DMS153 (cell line): ENCODE measurements at regions not wholly inside any gene's neighbourhood (a gene's known extent, or its start where the extent isn't known, plus 50 kb on each side); places are given as distances from the start of the nearest gene placed in this dataset.

Source experiments
- DNase-seq: peaks from one replicate; lab custom pipeline; 2025; lab: John Stamatoyannopoulos, UW

GRCh38 chr3:31250116-31250777, 282.5 kb upstream of the STT3B start:
- DNase-seq, result no peak

DNA sequence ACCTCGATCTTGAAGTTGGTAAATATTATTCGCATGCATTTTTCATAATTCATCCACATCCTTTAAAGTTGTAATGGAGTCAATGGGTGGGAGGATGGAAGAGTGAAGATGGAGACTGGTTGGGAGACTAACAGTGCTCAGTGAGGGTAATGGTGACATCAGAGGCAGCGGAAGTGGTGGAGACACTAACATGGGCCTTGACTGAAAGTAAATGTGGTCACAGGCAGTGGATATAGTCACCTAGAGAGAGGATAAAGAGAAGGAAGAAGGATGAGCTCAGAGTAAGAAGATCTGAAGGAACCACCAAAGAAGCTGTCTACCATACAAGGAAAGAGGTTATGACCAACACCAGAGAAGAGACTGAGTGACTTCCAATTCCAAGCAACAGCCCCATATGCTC, 281.6 kb upstream of the STT3B start:
- DNase-seq, result no peak

GRCh38 chr3:31252216-31253185, 280.2 kb upstream of the STT3B start:
- DNase-seq, result no peak

DNA sequence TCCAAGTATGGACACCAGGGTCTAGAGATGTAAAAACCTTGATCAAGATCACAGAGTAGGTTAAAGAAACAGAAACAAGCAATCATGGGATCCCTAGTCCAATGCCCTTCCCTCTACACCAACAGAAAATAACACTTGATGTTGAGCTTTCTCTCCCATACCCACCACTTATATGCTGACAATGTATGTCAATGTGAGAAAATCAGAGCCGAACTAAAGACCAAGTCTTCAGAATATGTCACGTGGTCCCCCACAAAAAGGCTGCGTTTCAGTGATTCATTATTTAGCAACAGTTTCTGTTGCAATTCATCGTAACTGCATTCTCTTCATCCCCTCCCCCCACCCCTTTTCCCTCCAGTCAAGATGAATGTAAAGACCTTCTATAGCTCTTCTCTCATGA, 278.9 kb upstream of the STT3B start:
- no peak for DNase-seq

GRCh38 chr3:31254483-31254882, 278.2 kb upstream of the STT3B start:
- DNase-seq, result no peak

DNA sequence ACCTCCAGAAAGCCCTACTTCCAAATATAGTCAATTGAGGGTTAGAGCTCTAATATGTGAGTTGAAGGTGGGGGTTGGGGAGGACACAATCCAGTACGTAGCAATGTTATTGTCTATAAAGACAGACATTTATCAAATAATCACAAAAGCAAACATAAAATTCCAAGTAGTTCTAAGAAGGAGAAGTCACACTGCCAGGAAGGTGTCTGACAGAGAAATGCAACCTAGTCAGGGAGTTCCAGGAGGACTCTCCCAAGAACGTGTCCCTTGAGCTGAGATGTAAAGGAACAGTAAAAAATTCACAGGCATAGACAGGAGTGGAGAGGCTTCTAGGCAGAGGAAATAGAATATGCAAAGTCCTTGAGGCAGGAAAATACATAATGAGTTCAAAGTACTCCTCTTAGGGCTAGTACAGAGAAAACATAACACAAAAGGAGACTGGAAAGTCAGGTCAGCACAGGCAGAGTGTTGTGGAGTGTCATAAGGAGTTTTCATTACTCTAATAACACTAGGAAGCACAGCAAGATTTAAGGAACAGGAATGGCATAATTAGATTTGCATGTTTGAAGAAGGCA, 277.6 kb upstream of the STT3B start:
- no peak for DNase-seq

DNA sequence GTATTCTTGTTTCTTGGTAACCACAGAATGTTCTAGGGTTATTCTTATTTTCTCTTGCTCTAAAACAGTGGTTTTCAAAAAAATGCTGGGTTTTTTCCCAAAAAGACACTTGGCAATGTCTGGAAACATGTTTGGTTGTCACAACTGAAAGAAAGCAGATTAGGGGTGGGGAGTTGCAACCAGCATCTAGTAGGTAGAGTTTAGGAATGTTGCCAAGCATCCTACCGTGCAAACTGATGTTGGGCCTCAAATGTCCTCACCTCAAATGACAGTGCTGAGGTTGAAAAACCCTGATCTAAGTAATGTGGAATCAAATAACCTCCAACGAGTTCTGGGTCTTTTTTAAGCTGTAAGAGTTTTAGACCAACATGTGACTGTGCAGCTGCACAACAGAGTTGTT, 270.5 kb upstream of the STT3B start:
- DNase-seq, result no peak

GRCh38 chr3:31263897-31264296, 268.8 kb upstream of the STT3B start:
- no peak for DNase-seq

DNA sequence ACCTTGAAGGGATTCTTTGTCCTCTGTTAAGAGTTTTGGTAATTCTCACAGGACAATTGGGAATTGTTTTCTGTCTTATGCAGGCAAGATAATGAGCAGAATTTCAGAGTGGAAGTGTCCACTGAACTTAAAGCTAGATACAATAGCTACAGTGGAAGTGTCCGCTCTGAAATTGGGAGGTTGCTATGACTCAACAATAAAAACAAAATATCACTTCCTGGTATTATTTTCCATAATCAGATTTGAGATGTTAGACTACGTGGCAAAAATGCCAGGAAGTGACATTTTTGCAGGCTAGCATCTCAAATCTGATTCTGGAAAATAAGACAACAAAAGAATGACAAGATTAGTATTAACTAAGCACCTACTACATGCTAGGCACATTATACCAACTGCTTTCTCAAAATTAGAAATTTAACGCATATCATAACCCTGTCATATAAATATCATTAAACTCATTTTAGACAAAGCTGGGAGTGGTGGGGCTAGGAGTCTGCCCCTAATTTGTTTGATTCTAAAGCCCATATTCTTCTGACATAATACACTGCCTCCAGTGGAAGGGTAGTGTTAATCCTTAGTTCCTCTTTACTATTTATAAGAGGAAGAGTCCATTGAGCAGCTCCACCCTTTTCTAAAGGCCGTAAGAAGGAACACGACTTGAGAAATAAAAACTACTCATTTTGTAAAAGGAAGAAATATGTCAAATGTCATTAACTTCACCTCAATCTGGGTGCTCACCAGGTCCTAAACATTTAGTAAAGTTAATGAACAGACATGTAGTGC, 266.9 kb upstream of the STT3B start:
- no peak for DNase-seq

DNA sequence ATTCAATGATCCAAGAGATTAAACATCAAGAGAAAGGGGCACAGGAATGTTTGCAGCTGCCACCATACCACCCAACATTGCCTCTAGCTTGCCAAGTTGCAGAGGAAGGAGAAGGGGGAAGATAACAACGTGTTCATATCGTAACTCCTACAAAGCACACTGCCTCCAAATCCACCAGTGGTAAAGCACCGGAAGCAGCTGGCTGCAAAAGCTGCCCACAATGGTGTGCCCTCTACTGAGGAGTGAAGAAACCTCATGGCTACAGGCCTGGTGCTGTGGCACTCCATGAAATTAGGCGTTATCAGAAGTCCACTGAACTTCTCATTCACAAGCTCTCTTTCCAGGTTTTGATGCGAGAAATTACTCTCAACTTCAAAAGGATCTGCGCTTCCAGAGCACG, 263.9 kb upstream of the STT3B start:
- no peak for DNase-seq

DNA sequence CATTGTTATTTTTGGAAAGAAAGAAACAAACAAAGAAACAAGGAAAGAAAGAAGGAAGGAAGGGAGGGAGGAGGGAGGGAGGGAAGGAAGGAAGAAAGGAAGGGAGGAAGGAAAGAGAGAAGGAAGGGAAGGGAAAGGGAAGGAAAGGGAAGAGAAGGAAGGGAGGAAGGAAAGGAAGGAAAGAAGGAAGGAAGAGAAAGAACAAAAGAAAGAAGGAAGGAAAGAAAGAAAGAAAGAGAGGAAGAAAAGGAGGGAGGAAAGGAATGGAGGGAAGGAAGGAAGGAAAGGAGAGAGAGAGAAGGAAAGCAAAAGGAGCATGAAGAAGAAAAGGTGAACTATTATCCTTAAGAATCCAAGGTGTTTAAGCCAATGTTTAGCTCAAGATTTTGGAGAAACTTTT, 262.7 kb upstream of the STT3B start:
- no peak for DNase-seq

- DNase-seq, result no peak
Observed at GRCh38 chr3:31274326-31275024, 258.2 kb upstream of the STT3B start.

DNA sequence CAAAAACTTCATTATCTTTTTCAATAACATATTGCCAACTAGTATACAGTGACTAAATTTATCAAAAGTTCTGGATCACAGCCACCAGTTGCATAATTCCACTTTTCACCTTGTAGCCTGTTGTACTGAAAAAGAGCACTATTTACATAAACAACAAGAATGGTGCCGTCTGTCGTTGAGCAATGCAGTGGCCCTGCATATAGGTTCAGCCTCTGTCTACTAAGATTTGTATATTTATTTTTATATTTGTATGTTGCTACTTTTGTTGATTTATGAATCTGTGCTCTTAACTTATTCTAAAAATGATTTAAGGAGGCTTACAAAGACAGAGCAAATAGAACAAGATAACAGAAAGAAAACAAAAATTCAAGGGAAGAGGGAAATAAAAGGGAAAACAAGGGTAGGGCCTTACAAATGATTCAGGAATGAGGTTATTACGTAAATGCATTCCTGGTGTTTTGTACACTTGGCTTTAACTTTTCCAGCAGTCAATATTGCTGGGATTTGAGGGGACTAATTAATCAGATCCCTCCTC, 257.6 kb upstream of the STT3B start:
- no peak for DNase-seq

- DNase-seq, result no peak
Observed at GRCh38 chr3:31275583-31275982, 257.1 kb upstream of the STT3B start.

GRCh38 chr3:31277582-31277981, 255.1 kb upstream of the STT3B start:
- no peak for DNase-seq

GRCh38 chr3:31278532-31278931, 254.2 kb upstream of the STT3B start:
- no peak for DNase-seq

- DNase-seq, result no peak
Observed at GRCh38 chr3:31284776-31285175, 247.9 kb upstream of the STT3B start.

- DNase-seq, result no peak
Observed at GRCh38 chr3:31285833-31286486, 246.8 kb upstream of the STT3B start.

- no peak for DNase-seq
Observed at GRCh38 chr3:31288224-31288623, 244.5 kb upstream of the STT3B start.

- no peak for DNase-seq
Observed at GRCh38 chr3:31288641-31289100, 244.1 kb upstream of the STT3B start.

DNA sequence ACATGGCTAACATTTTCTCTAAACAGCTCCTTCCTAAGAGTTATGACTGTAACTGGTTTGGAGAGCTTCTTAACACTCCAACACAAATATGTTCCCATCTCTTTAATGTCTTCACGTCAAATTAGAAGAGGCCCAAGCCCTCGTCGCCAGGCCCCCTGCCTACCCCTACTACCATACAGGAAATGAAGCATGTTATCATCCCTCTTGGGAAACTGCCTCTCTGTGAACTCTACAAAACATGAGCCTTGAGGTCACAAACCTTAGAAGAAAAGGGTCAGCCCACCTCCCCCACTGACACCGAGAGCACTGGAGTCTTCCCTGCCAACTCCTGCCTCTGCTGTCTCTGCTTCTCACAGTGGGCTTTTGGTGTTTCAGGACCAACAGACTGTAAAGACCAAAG, 243.1 kb upstream of the STT3B start:
- no peak for DNase-seq
